ENCODE measurements at regions not wholly inside any gene's neighbourhood (a gene's known extent, or its start where the extent isn't known, plus 50 kb on each side); places are given as distances from the start of the nearest gene placed in this dataset.

DNA sequence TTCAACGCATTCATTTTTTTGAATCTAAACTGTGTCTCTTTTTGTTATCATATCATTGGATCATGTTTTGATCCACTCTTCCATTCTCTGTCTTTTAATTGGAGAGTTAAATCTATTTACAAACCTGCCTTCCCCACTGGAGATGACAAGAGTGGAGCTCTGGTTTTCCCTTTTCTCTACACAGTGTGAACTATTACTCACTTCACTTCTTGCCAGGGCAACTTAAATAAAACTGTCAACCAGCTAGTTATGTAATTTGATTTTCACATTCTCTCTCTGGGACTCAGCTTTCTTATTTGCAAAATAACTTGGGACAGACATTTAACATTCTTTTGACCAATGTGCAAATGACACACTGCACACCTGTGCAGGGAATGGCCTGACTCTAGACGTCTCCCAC, 230.8 kb upstream of the CST7 start:
- DNase-seq (ENCODE audit: low read depth in 4 of 4, low spot score in 3 of 4), result no peak

DNA sequence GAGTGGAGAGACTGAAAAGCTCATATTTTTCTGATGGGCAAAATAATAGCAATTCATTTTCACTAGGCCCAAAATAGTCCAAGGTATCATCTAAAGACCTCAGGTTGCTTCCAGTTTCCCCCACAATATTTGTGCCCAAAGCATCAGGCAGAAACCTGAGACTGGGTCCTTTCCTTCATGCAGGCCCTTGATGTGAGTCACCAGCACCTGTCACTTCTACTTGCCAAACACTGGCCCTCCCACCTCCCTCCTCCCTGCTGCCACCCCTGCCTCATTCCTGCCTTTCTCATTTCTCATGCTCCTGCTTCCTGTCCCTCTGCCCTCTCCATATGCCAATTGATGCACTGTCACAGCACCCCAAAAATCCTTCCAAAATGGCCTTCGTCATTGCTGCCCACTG, 230.4 kb upstream of the CST7 start:
- no peak for DNase-seq (ENCODE audit: low read depth in 4 of 4, low spot score in 3 of 4)

- no peak for DNase-seq (ENCODE audit: low read depth in 4 of 4, low spot score in 3 of 4)
Observed at GRCh38 chr20:24720957-24721356, 228.1 kb upstream of the CST7 start.

- DNase-seq (ENCODE audit: low read depth in 4 of 4, low spot score in 3 of 4), result no peak
Observed at GRCh38 chr20:24721891-24722568, 227.0 kb upstream of the CST7 start.

- DNase-seq (ENCODE audit: low read depth in 4 of 4, low spot score in 3 of 4), result no peak
Observed at GRCh38 chr20:24722586-24722985, 226.5 kb upstream of the CST7 start.

DNA sequence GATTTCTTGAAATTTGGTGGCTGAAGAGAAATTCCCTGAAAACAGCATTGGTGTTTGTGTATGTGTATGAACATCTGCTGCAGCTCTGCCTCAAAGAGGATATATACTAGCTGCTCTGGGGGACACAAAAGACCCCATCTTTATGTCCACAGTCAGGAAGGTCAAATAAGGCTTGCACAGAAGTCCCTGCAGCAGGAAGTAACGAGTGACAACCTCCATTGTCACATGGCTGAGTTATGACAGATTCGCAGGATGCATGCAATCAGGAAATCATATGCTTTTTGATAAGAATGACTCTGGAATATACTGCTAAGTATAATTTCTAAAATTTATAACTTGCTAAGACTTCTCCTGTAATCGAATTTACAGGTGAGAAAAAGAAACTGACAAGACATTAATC, 225.9 kb upstream of the CST7 start:
- DNase-seq (ENCODE audit: low read depth in 4 of 4, low spot score in 3 of 4), result no peak

DNA sequence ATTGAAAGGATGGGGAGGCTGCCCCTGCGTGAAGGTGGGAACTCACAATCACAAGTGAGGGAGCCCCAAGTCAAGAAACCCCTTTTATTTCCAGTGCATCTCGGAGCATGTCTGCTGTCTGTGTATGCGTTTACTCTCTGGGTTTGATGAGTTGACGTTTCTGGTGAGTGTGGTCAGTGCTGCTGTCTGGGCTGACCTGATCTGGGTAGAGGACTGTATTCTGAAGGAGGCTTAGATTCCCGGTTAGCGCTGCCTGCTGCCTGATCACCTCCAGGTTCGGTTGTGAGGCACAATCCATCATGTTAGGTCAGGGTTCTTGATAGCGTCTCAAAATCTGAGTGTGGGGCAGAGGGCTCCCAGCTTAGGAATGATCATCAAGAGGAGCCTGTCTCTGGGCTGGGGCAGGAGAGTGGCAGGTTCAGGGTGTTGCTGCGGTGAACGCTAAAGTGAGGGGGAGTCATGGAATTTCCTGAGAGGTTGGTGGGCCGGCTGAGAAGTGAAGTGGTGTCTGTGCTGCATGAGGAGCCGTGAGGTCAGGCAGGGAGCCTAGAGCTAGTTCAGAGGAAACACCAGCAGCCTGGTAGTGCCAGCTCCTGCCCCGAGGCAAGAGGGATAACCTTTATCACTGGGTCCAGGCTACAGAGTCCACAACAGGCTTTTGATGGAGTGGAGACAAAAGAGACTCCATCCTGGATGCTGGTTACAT, 225.3 kb upstream of the CST7 start:
- no peak for DNase-seq (ENCODE audit: low read depth in 4 of 4, low spot score in 3 of 4)

- no peak for DNase-seq (ENCODE audit: low read depth in 4 of 4, low spot score in 3 of 4)
Observed at GRCh38 chr20:24724982-24725533, 224.0 kb upstream of the CST7 start.

DNA sequence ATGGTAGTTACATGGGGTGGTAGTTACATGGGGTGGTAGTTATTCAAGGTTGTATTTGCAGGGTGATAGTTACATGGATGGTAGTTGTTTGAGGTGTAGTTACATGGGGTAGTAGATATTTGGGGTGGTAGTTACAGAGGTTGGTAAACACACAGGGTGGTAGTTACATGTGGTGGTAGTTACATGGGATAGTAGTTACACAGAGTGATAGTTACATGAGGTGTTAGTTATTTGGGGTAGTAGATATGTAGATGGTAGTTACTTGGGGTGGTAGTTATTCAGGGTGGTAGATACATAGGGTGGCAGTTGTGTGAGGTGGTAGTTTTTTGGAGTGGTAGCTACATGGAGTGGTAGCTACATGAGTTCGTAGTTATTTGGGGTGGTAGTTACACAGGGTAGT, 221.3 kb upstream of the CST7 start:
- no peak for DNase-seq (ENCODE audit: low read depth in 4 of 4, low spot score in 3 of 4)

- DNase-seq (ENCODE audit: low read depth in 4 of 4, low spot score in 3 of 4), result no peak
Observed at GRCh38 chr20:24729896-24730605, 219.0 kb upstream of the CST7 start.

- DNase-seq (ENCODE audit: low read depth in 4 of 4, low spot score in 3 of 4), result no peak
Observed at GRCh38 chr20:24730750-24731149, 218.3 kb upstream of the CST7 start.

DNA sequence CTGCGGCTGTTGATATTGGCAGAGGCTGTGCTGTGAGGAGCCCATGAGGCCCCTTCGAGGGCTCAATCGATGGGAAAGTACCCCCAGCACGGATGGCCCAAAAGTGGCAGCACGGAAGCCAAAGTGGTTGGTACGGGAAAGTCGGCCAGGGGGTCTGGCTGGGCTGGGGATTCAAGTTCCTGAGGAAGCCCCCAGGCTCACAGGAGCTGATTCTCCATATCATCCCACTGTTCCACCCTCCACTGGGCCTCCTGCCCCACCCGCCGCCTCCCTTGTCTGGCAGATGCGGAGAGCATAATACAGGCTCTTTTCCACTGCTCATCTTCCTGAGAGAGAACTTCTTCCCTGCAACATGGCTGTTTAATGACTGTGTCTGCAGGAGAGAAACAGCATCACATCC, 217.8 kb upstream of the CST7 start:
- DNase-seq (ENCODE audit: low read depth in 4 of 4, low spot score in 3 of 4), result no peak

- DNase-seq (ENCODE audit: low read depth in 4 of 4, low spot score in 3 of 4), result no peak
Observed at GRCh38 chr20:24732076-24732475, 217.0 kb upstream of the CST7 start.

DNA sequence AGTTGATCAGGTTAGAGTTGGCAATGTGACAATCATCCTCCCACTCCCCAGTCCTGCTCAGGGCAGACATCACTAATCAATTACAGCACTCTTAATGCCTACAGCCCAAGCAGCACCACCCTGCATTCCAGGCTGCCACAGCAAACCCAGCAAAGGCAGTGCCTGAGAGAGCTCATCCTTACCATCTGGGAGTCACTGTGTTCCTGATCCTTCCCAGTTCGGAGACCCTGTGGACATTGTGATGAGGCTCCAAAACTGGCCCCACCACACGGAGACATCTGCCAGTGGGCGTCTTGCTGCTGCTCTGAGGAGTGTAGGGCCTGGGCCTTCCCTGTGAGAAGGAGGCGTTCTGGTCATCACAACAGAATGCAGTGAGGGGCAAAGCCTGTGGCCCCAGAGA, 216.5 kb upstream of the CST7 start:
- no peak for DNase-seq (ENCODE audit: low read depth in 4 of 4, low spot score in 3 of 4)

DNA sequence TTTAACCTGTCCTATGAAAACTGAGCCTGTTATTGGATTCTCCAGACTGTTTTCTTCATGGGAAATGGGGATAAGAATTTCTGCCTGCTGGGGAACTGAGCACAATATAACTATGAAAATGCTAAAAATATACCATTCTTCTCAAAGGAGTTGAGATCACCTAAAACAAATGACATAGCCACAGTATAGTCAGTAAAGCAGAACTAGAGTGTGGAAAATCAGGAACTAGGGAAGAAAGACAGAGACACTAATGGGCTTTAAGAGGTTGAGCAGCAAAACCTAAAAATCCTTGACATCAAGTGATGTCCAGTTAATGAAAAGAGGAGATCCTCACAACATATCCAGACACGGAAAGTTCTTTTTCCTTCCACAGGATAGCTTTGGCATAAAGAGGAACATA, 215.7 kb upstream of the CST7 start:
- DNase-seq (ENCODE audit: low read depth in 4 of 4, low spot score in 3 of 4), result no peak

DNA sequence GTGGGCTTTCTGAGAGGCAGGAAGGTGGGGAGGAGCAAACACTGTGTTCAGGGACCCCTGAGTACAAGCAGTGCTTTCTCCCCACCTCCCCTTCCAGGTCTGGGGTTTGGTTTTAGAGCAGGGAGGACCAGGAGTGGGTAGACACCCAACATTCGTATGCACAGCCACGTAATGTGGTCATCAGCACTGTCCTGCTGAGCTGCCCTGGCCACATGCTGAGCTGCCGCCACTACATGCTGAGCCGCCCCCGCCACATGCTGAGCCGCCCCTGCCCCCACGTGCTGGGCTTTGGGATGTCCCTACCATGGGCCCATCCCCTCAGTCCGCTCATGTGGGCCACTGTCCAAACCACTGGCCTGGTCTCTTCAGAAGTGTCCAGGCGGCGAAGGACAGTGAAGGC, 214.9 kb upstream of the CST7 start:
- no peak for DNase-seq (ENCODE audit: low read depth in 4 of 4, low spot score in 3 of 4)

DNA sequence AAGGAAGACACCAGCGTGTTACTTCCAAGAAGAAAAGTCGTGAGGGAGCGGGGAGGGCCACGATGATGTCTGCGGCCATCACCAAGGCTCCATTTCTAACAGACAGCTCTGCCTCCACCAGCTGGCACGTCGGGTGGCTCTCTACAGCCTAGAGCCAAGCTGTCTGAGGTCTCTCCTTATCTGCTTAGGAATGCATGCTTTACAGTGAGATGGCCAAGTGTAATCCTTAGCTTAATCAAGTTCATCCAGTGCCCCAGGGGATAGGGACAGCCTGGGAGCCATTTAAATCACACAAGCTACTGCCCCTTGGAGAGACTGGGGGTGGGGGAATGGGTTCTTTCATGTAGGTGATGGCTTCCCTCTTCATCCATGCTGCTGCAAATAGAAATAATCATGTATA, 213.8 kb upstream of the CST7 start:
- DNase-seq (ENCODE audit: low read depth in 4 of 4, low spot score in 3 of 4), result no peak

GRCh38 chr20:24736131-24736843, 212.8 kb upstream of the CST7 start:
- no peak for DNase-seq (ENCODE audit: low read depth in 4 of 4, low spot score in 3 of 4)

GRCh38 chr20:24736844-24737211, 212.2 kb upstream of the CST7 start:
- no peak for DNase-seq (ENCODE audit: low read depth in 4 of 4, low spot score in 3 of 4)

DNA sequence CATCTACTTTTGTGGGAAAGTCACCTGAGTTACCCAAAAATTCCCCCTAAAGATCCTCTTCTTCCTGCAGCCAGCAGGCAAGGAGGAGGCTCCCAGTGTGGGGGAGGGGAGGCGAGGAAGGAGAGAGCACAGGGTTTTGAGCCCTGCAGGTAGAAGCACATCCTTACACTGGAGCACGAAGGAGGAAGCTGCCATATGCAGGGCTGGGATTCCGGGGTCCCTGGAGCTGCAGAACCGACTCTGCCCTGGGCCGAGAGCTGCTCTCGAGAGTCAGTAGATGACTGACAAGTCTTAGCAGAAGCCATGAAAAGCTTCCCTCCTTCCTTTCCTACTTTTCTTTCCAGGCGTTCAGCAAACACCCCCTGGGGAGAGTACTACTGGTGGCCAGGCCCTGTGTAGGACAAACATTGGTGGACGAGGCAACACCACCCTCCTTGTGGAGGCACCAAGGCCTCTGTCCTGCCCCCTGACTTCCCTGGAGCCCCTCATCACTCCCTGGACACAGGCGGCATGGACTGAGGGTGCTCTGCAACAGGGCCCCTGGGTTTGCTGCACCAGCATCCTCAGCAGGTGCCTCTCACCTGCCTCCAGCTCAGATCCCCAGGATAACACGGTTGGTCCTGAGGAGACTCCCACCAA, 211.7 kb upstream of the CST7 start:
- no peak for DNase-seq (ENCODE audit: low read depth in 4 of 4, low spot score in 3 of 4)
